ENCODE measurements at regions not wholly inside any gene's neighbourhood (a gene's known extent, or its start where the extent isn't known, plus 50 kb on each side); places are given as distances from the start of the nearest gene placed in this dataset.
A peak's percentile ranks its signal among the peaks of the same experiment; 100 is the strongest.

DNA sequence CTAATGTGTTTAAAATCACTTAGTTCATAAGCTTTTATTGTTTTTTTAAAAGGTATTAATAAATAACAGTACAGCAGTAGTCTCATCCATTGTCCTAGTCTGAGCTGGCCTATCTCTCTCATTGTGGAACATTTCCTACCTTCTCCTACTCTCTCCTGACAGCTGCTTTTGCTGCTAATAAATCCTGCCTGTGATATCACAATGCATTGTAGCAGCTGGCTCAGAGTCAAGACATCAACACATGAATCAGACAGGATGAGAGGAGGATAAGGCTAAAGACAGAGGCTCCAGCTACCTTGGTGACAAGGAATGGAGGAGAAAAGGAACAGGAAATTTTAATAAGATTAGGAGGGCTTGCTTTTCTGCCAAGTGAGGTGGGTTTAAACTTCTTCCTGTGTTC is 626.1 kb downstream of the HS3ST4 start:
- no peak overlapping the region for H3K4me3 ChIP-seq (ENCODE audit: low read depth, low read length)
- TF ChIP-seq POLR2A (IDR thresholded peaks at IDR 0.05; ENCODE audit: extremely low read depth, insufficient read length): no peak
- no peak for TF ChIP-seq MYC (IDR thresholded peaks at IDR 0.05; ENCODE audit: low read depth, low read length)
- TF ChIP-seq, protein P1, sequence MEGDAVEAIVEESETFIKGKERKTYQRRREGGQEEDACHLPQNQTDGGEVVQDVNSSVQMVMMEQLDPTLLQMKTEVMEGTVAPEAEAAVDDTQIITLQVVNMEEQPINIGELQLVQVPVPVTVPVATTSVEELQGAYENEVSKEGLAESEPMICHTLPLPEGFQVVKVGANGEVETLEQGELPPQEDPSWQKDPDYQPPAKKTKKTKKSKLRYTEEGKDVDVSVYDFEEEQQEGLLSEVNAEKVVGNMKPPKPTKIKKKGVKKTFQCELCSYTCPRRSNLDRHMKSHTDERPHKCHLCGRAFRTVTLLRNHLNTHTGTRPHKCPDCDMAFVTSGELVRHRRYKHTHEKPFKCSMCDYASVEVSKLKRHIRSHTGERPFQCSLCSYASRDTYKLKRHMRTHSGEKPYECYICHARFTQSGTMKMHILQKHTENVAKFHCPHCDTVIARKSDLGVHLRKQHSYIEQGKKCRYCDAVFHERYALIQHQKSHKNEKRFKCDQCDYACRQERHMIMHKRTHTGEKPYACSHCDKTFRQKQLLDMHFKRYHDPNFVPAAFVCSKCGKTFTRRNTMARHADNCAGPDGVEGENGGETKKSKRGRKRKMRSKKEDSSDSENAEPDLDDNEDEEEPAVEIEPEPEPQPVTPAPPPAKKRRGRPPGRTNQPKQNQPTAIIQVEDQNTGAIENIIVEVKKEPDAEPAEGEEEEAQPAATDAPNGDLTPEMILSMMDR (IDR thresholded peaks at IDR 0.05; ENCODE audit: low read depth, low read length): no peak
- TF ChIP-seq, protein P2, sequence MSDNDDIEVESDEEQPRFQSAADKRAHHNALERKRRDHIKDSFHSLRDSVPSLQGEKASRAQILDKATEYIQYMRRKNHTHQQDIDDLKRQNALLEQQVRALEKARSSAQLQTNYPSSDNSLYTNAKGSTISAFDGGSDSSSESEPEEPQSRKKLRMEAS (IDR thresholded peaks at IDR 0.05; ENCODE audit: low read depth, low read length): no peak
- no peak for DNase-seq (ENCODE audit: low read depth)

DNA sequence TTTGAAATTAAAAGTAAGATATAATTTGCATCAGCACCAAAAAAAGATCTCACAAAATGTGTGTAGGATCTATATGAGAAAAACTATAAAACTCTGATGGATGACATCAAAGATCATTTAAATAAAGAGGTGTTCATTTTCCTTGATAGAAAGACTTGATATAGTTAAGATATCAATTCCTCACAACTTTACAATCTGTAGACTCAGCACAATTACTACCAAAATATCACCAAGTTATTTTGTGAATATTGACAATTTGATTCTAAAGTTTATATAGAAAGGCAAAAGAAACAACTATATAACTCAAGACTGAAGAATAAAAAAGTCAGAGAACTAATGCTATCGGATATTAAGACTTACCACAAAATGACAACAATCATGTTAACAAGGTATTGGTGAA is 638.9 kb downstream of the HS3ST4 start:
- H3K4me3 ChIP-seq (ENCODE audit: low read depth, low read length): no peak overlapping the region
- no peak for DNase-seq (ENCODE audit: low read depth)
- TF ChIP-seq, protein P2 (IDR thresholded peaks at IDR 0.05; ENCODE audit: low read depth, low read length): no peak
- TF ChIP-seq MYC (IDR thresholded peaks at IDR 0.05; ENCODE audit: low read depth, low read length) (no peak), POLR2A (IDR thresholded peaks at IDR 0.05; ENCODE audit: extremely low read depth, insufficient read length) (no peak)

DNA sequence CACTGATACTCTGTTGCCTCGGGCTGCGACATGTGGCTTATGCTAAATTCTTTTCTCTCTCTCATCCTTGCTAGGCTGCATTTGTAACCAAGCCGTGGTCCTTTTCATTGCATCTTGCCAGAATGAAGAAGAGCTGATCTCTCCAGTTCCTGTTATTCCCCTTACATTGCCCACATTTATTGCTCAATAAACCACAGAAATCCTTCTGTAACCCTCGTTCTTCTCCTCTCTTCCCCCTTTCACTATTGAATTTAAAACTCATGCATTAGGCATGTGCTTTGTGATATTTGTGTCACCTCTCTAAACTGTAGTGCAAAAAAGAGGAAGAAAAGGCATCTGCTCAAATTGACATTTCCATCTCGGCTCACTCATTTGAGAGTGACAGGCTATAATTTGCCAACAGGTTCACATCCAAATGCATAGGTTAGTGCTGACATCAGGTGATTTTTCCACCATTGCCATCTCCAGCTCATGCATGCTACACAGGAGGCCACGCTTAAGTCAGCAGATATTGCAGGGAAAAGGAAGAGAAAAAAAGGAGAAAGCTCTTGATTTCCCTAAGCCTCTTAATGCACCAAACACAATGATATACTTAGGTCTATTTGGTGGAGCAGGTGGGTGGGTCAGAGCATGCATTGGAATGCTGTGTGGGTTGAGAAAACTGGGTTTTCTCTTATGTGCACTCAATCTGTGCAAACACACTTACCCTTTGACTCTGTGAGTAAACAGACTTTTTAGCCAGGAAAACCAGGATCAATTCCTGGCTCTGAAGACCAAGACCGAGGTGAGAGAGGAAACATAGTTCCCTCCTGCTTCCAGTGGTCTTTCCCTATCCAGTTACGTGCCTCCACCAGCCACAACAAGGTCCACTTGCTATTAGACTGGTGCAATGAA is 642.7 kb downstream of the HS3ST4 start:
- TF ChIP-seq, protein P1 (IDR thresholded peaks at IDR 0.05; ENCODE audit: low read depth, low read length): no peak
- TF ChIP-seq, protein P2 (IDR thresholded peaks at IDR 0.05; ENCODE audit: low read depth, low read length): peak; percentile 71
- no peak overlapping the region for H3K4me3 ChIP-seq (ENCODE audit: low read depth, low read length)
- peak; percentile 83 for DNase-seq (ENCODE audit: low read depth)

DNA sequence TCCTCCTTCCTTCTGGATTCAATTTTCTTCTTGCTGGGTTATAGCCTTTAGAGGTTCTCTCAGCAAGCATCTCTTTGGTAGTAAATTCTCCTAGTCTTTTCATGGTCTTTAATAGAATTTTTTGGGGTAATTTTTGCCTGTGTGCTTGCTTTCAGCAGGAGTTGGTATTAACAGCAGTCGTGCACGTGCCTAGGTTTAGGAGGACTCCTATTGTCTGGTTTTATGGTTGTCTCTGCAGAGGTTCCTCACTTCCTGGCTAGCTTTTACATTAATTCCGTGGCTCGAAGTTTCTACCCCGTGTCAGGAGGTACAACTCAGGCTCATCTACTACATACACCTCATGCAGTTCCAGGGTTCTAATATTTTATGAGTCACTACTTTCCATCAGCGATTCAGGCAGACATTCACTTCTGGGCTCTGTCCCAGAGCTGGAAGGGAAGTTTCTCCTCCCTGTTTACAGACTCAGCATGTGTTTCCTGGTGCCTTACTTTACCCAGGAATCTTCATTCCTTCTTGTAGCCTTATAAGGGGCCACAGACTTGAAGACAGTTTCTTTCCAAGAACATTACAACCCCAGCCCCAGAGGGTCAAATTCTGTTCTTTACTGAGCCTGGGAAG is 643.6 kb downstream of the HS3ST4 start:
- no peak for TF ChIP-seq MYC (IDR thresholded peaks at IDR 0.05; ENCODE audit: low read depth, low read length)
- TF ChIP-seq, protein P1 (IDR thresholded peaks at IDR 0.05; ENCODE audit: low read depth, low read length): no peak
- TF ChIP-seq, protein P2 (IDR thresholded peaks at IDR 0.05; ENCODE audit: low read depth, low read length): no peak
- no peak for TF ChIP-seq POLR2A (IDR thresholded peaks at IDR 0.05; ENCODE audit: extremely low read depth, insufficient read length)
- H3K4me3 ChIP-seq (ENCODE audit: low read depth, low read length): no peak overlapping the region
- DNase-seq (ENCODE audit: low read depth): no peak

DNA sequence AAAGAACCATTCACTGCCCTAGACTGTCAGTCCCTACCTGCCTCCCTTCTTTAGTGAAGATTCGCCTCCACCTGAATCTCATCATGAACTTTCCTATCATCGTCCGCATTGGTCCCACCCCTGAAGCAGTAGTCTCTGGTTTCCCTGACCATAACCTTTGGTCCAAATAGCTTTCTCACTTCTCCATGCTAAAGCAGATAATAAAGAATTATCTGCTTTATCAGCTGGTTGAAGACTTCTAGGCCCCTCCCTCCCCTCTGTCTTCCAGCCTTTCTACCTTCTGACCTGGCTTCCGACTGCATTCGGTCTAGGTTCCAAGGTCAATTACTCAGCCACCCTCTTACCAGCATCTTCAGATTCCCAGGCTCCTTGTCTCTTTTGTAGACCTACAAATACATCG is 650.9 kb downstream of the HS3ST4 start:
- DNase-seq (ENCODE audit: low read depth): no peak
- H3K4me3 ChIP-seq (ENCODE audit: low read depth, low read length): no peak overlapping the region
- TF ChIP-seq POLR2A (IDR thresholded peaks at IDR 0.05; ENCODE audit: extremely low read depth, insufficient read length): no peak
- TF ChIP-seq, protein P1 (IDR thresholded peaks at IDR 0.05; ENCODE audit: low read depth, low read length): no peak
- no peak for TF ChIP-seq MYC (IDR thresholded peaks at IDR 0.05; ENCODE audit: low read depth, low read length)
- TF ChIP-seq, protein P2 (IDR thresholded peaks at IDR 0.05; ENCODE audit: low read depth, low read length): no peak

DNA sequence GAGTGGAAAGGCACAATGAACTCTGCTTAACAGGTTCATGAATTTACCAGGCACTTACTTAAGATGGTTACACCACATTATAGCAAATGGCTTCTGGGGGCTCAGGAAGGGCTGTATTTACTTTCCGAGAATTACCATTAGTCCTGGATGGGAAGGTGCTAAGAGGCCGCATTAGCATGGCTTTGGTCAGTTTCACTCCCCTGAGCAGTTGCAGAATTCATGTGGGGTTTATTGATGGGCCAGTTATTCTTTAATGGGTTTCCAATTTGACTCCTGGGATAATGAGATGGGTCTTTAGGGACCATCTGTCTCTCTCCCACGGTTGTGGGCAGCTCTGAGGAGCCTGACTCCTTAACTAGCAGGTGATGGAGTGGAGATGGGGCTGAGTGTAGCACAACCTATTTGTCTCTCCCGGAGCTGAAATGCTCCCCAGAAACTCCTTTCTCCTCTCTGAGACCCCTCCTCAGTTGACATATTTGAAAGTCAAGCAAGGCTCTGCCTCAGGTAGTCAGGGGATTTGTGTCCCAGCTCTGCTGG is 652.5 kb downstream of the HS3ST4 start:
- TF ChIP-seq MYC (IDR thresholded peaks at IDR 0.05; ENCODE audit: low read depth, low read length) (no peak), POLR2A (IDR thresholded peaks at IDR 0.05; ENCODE audit: extremely low read depth, insufficient read length) (no peak)
- TF ChIP-seq, protein P2 (IDR thresholded peaks at IDR 0.05; ENCODE audit: low read depth, low read length): no peak
- TF ChIP-seq, protein P1 (IDR thresholded peaks at IDR 0.05; ENCODE audit: low read depth, low read length): no peak
- DNase-seq (ENCODE audit: low read depth): no peak
- no peak overlapping the region for H3K4me3 ChIP-seq (ENCODE audit: low read depth, low read length)
